OCI-LY7 (cell line): ENCODE measurements at regions not wholly inside any gene's neighbourhood (a gene's known extent, or its start where the extent isn't known, plus 50 kb on each side); places are given as distances from the start of the nearest gene placed in this dataset.
"Not testable (repeated sequence)": the region's sequence is repeated elsewhere in the genome, so short reads cannot be mapped to it uniquely, and the experiment has no call there.

Experiments
- CTCF ChIP-seq: fragments of 200-600 bp; sonication (generic); conservative IDR thresholded peaks from 2 replicates; pipeline ENCODE4 v1.5.1; 2014; ENCODE audit warnings: mild to moderate bottlenecking, antibody characterized with exemption, low read length, moderate library complexity, mixed read lengths
- EZH2phosphoT487 ChIP-seq: fragments of 200-600 bp; sonication (generic); IDR thresholded peaks from 2 replicates; pipeline ENCODE4 v1.6.1; 2018; ENCODE audit warnings: low read depth, borderline replicate concordance, mild to moderate bottlenecking, mixed run types, antibody characterized with exemption, low read length, moderate library complexity, mixed read lengths

- TF ChIP-seq CTCF, EZH2phosphoT487: not testable (repeated sequence)
Measured at GRCh38 chr4:27974881-27975280, 1114.2 kb downstream of the STIM2 start.
